Lung (tissue), 11 donors: ENCODE measurements at regions not wholly inside any gene's neighbourhood (a gene's known extent, or its start where the extent isn't known, plus 50 kb on each side); places are given as distances from the start of the nearest gene placed in this dataset.
A peak's percentile ranks its signal among the peaks of the same experiment; 100 is the strongest.

Source experiments
- ATAC-seq: fragments of 200-7000 bp; cut with Tn5 transposase; one replicate; pipeline ENCODE4 v1.9.1; 2020; ENCODE audit warnings: moderate number of reproducible peaks; ENCODE audit not compliant: insufficient read depth, low FRiP score
- DNase-seq, 3 donors: peaks; one replicate each; pipeline ENCODE4 v3.0.0-alpha.2; 2013 to 2017
- H3K27ac ChIP-seq, 2 donors: one replicate each; pipeline ENCODE4 v1.5.1; 2013; ENCODE audit warnings: mild to moderate bottlenecking in 2 of 2, moderate library complexity in 2 of 2, control low read depth in 1 of 2, inconsistent platforms in 1 of 2, low read depth in 1 of 2, low read length in 1 of 2
- H3K27me3 ChIP-seq, 3 donors: one replicate each; pipeline ENCODE4 v1.5.1; 2013; ENCODE audit warnings: low read length in 2 of 3; ENCODE audit not compliant: control insufficient read depth in 3 of 3, insufficient read depth in 3 of 3
- H3K36me3 ChIP-seq, 4 donors: one replicate each; pipeline ENCODE4 v1.5.1; 2013; ENCODE audit warnings: low read length in 4 of 4, mild to moderate bottlenecking in 1 of 4, moderate library complexity in 1 of 4; ENCODE audit not compliant: control insufficient read depth in 4 of 4, insufficient read depth in 4 of 4
- H3K4me1 ChIP-seq, 5 donors: one replicate each; pipeline ENCODE4 v1.5.1; 2013; ENCODE audit warnings: low read length in 5 of 5, mild to moderate bottlenecking in 2 of 5, moderate library complexity in 1 of 5; ENCODE audit not compliant: control insufficient read depth in 5 of 5, insufficient read depth in 5 of 5
- H3K4me3 ChIP-seq: one replicate; pipeline ENCODE4 v1.5.1; 2013; ENCODE audit warnings: mild to moderate bottlenecking, control low read depth, moderate library complexity
- H3K9ac ChIP-seq, 2 donors: one replicate each; pipeline ENCODE4 v1.5.1; 2013; ENCODE audit warnings: low read length in 2 of 2, control low read depth in 1 of 2; ENCODE audit not compliant: insufficient read depth in 1 of 2
- H3K9me3 ChIP-seq, 4 donors: one replicate each; pipeline ENCODE4 v1.5.1; 2013; ENCODE audit warnings: low read length in 3 of 4, mild to moderate bottlenecking in 1 of 4, moderate library complexity in 1 of 4; ENCODE audit not compliant: control insufficient read depth in 4 of 4, insufficient read depth in 3 of 4
- CTCF ChIP-seq: IDR thresholded peaks from 2 replicates; pipeline ENCODE4 v1.5.1; 2012; ENCODE audit warnings: mild to moderate bottlenecking; ENCODE audit errors: control extremely low read depth, extremely low read depth
- WGBS, 2 donors: extraction: QIAGEN DNeasy Blood & Tissue Kit; methylation state at CpG; one replicate each; pipeline ENCODE4 v1.1.7; 2013; 5-methylcytosine and 5-hydroxymethylcytosine counted together
- donor health status: control.
- donor health status: control.
- donor health status: Bipolar disorder and iron deficiency.
- donor health status: healthy.
- donor health status: DM: yes; HTN: yes; CAD: no.

- H3K9ac ChIP-seq: no peak overlapping the region
Measured at GRCh38 chr2:237202288-237203030, 116.8 kb downstream of the COPS8 start.

DNA sequence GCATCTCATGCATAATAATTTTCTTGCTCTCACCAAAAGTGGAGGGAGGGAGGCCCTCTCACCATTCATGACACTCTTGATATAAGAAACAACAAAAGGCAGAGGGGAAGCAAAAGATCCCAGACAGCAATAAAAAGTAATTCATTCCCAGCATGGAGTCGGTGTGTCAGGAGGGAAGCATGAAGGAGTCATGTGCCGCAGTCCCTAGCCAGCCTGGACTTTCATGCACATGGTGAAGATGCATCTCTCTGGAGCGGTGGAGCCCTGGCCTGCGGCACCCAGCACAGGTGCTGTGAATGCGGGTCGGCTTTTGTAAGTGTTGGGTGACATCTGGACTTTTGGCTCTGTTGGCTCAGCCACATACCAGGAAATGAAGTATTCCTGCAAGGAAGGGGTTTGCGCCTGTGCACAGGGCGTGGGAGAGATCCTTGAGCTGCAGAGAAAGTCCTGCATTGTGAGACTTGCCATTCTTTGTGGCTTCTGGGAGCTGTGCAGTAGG lies 119.4 kb downstream of the COPS8 start:
- Histone ChIP-seq H3K9me3 (peaks cover 0 to 4% (median 0%) of the 10 kb centered on the region in 4 donors), H3K27me3 (no peaks in the 10 kb centered on the region), H3K4me1 (peaks cover 0 to 70% (median 13%) of the 10 kb centered on the region in 5 donors), H3K9ac (no peak overlapping the region), H3K36me3 (no peaks in the 10 kb centered on the region), H3K27ac (no peak overlapping the region), H3K4me3 (no peak overlapping the region)
- 65 to 83% methylated on average over 8 of the region's 8 CpGs for WGBS, 2 donors
- ATAC-seq (peak; percentile 13), DNase-seq (peak in 1 of 3 donors; percentile 66)
- TF ChIP-seq CTCF: no peak

More at GRCh38 chr2:237202288-237203030, 116.8 kb downstream of the COPS8 start:
- Histone ChIP-seq H3K4me1 (peaks cover 0 to 63% (median 26%) of the 10 kb centered on the region in 5 donors), H3K9me3 (peaks cover 0 to 7% (median 0%) of the 10 kb centered on the region in 4 donors), H3K4me3 (no peak overlapping the region), H3K27ac (no peak overlapping the region), H3K36me3 (no peaks in the 10 kb centered on the region), H3K27me3 (no peaks in the 10 kb centered on the region)
- TF ChIP-seq CTCF: no peak
- DNase-seq (no peak), ATAC-seq (no peak)
- 87 to 91% methylated on average over 13 of the region's 13 CpGs for WGBS, 2 donors

DNA sequence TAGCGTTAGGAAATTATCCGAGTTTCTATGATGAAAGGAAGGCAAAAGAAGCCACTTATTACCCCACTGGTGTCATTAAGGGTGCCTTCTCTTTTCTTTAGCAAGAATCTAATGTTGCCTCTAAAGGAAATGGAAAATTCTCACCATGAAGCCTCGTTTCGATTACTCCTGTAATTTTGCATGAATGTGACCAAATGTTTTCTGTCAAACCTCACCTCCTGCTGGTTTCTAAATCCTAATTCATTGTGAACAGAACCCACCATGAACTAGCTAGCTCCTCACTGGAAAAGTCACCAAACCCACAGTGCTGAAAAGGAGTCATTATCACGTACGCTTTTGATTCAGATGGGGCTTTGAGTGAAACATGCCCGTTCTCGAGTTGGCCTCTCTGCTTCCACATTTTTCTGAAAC lies 119.9 kb downstream of the COPS8 start:
- Histone ChIP-seq H3K4me1 (peaks cover 0 to 75% (median 13%) of the 10 kb centered on the region in 5 donors), H3K4me3 (no peak overlapping the region), H3K27ac (peak overlapping the region in 1 of 2 donors; percentile 20), H3K36me3 (no peaks in the 10 kb centered on the region), H3K27me3 (no peaks in the 10 kb centered on the region), H3K9ac (no peak overlapping the region), H3K9me3 (peaks cover 0 to 1% (median 0%) of the 10 kb centered on the region in 4 donors)
- no peak for TF ChIP-seq CTCF
- 58 to 69% methylated on average over 8 of the region's 8 CpGs for WGBS, 2 donors
- DNase-seq (peak; percentile 53 to 96 (median 94)), ATAC-seq (no peak)
